H1 (cell line): ENCODE measurements at regions not wholly inside any gene's neighbourhood (a gene's known extent, or its start where the extent isn't known, plus 50 kb on each side); places are given as distances from the start of the nearest gene placed in this dataset.

Experiments used
- CTCF ChIA-PET: fragments of 300-600 bp; sonication (Branson Sonifier 250); formaldehyde crosslinking; loops from one replicate; lab custom pipeline; 2021; ENCODE audit not compliant: partially characterized antibody; lab: Charles Lee
- POLR2A ChIA-PET: fragments of 300-600 bp; sonication (Branson Sonifier 250); formaldehyde crosslinking; loops from one replicate; lab custom pipeline; 2021; ENCODE audit warnings: inconsistent platforms; ENCODE audit not compliant: partially characterized antibody; lab: Charles Lee
- DNase-seq, 2 experiments: peaks; one replicate each; pipeline versions ENCODE4 v3.0.0 to v3.0.0-alpha.2; 2010 to 2022; ENCODE audit warnings: low spot score in 2 of 2, low read depth in 1 of 2, mixed read lengths in 1 of 2
- FAIRE-seq: peaks from 2 replicates; lab custom pipeline; 2011; peaks lifted over from hg19 to GRCh38; lab: Jason Lieb, UNC
- H2AFZ ChIP-seq: 2 replicates; pipeline ENCODE4 v1.8.1; 2012; ENCODE audit warnings: low read length, inconsistent platforms
- H2AK5ac ChIP-seq: 2 replicates; pipeline ENCODE4 v1.6.1; 2013; ENCODE audit warnings: low read depth, low read length
- H2BK120ac ChIP-seq: replicated peaks from 2 replicates; pipeline ENCODE3; 2013; ENCODE audit warnings: low read depth, low read length, inconsistent platforms
- H2BK12ac ChIP-seq: 2 replicates; pipeline ENCODE4 v1.6.1; 2013; ENCODE audit warnings: low read depth, low read length
- H2BK15ac ChIP-seq: 2 replicates; pipeline ENCODE4 v1.6.1; 2013; ENCODE audit warnings: low read length
- H2BK20ac ChIP-seq: 2 replicates; pipeline ENCODE4 v1.6.1; 2013; ENCODE audit warnings: low read length
- H2BK5ac ChIP-seq: 2 replicates; pipeline ENCODE4 v1.6.1; 2013; ENCODE audit warnings: low read depth, low read length
- H3K14ac ChIP-seq: 2 replicates; pipeline ENCODE4 v1.6.1; 2013; ENCODE audit warnings: inconsistent platforms; ENCODE audit not compliant: insufficient read length
- H3K18ac ChIP-seq: 2 replicates; pipeline ENCODE4 v1.6.1; 2013; ENCODE audit warnings: low read length; ENCODE audit errors: extremely low read depth
- H3K23ac ChIP-seq: 2 replicates; pipeline ENCODE4 v1.6.1; 2013; ENCODE audit warnings: inconsistent platforms; ENCODE audit not compliant: insufficient read length
- H3K23me2 ChIP-seq: 2 replicates; pipeline ENCODE4 v1.6.1; 2013; ENCODE audit warnings: low read depth, low read length
- H3K27ac ChIP-seq: 2 replicates; pipeline ENCODE4 v1.6.1; 2011; ENCODE audit warnings: low read depth, low read length, inconsistent platforms
- H3K27me3 ChIP-seq, 4 experiments: replicated peaks in 1 of 4; 1 replicate in 1 of 4; 2 replicates in 3 of 4; pipeline versions ENCODE4 v1.6.1 to v1.8.1; 2011 to 2013; ENCODE audit warnings: low read length in 3 of 4, mild to moderate bottlenecking in 3 of 4, inconsistent platforms in 2 of 4, mixed read lengths in 2 of 4, moderate library complexity in 1 of 4; ENCODE audit not compliant: control insufficient read depth in 3 of 4, insufficient read depth in 3 of 4; ENCODE audit errors: extremely low read depth in 1 of 4
- H3K36me3 ChIP-seq, 4 experiments: 2 replicates each; pipeline versions ENCODE4 v1.6.1 to v1.8.1; 2011 to 2013; ENCODE audit warnings: mild to moderate bottlenecking in 4 of 4, low read length in 3 of 4, moderate library complexity in 2 of 4, control low read depth in 1 of 4, inconsistent platforms in 1 of 4; ENCODE audit not compliant: insufficient read depth in 4 of 4, control insufficient read depth in 2 of 4
- H3K4ac ChIP-seq: replicated peaks from 2 replicates; pipeline ENCODE3; 2013; ENCODE audit warnings: low read length, low read depth, mixed read lengths, inconsistent platforms; ENCODE audit not compliant: insufficient read length
- H3K4me1 ChIP-seq, 4 experiments: replicated peaks in 1 of 4; 1 replicate in 1 of 4; 2 replicates in 3 of 4; pipeline versions ENCODE4 v1.6.1 to v1.8.1; 2011 to 2013; ENCODE audit warnings: low read length in 3 of 4, inconsistent platforms in 2 of 4, mixed read lengths in 1 of 4; ENCODE audit not compliant: insufficient read depth in 4 of 4, control insufficient read depth in 3 of 4
- H3K4me2 ChIP-seq, 2 experiments: 2 replicates each; pipeline versions ENCODE4 v1.6.1 to v1.8.1; 2011 to 2013; ENCODE audit warnings: low read depth in 2 of 2, low read length in 2 of 2, control low read depth in 1 of 2, inconsistent platforms in 1 of 2, mild to moderate bottlenecking in 1 of 2; ENCODE audit not compliant: insufficient read depth in 1 of 2
- H3K4me3 ChIP-seq, 4 experiments: fragments of 200-600, 300-600 bp in 1 of 4; sonication (generic), shearing (Covaris generic), sonication (Bioruptor Twin) in 1 of 4; 2 replicates each; pipeline versions ENCODE4 v1.5.1 to v1.8.1; 2011 to 2016; ENCODE audit warnings: low read length in 4 of 4, low read depth in 3 of 4, control low read depth in 2 of 4, inconsistent platforms in 2 of 4, mild to moderate bottlenecking in 2 of 4, mixed read lengths in 1 of 4, moderate library complexity in 1 of 4; ENCODE audit not compliant: insufficient read depth in 2 of 4; ENCODE audit errors: extremely low read depth in 1 of 4
- H3K56ac ChIP-seq: replicated peaks from 2 replicates; pipeline ENCODE3; 2013; ENCODE audit warnings: low read depth, mild to moderate bottlenecking, mixed read lengths, low read length, inconsistent platforms; ENCODE audit not compliant: insufficient read length
- H3K79me1 ChIP-seq: 2 replicates; pipeline ENCODE4 v1.6.1; 2013; ENCODE audit warnings: low read depth, low read length, control low read depth
- H3K79me2 ChIP-seq, 2 experiments: 2 replicates each; pipeline versions ENCODE4 v1.6.1 to v1.8.1; 2012 to 2013; ENCODE audit warnings: low read length in 2 of 2, mild to moderate bottlenecking in 2 of 2, inconsistent platforms in 1 of 2; ENCODE audit not compliant: insufficient read depth in 2 of 2, control insufficient read depth in 1 of 2
- H3K9ac ChIP-seq, 4 experiments: replicated peaks in 1 of 4; 1 replicate in 1 of 4; 2 replicates in 3 of 4; pipeline versions ENCODE4 v1.6.1 to v1.8.1; 2011 to 2013; ENCODE audit warnings: low read depth in 3 of 4, low read length in 3 of 4, control low read depth in 2 of 4, mild to moderate bottlenecking in 2 of 4, moderate library complexity in 2 of 4, inconsistent platforms in 1 of 4; ENCODE audit errors: extremely low read depth in 1 of 4
- H3K9me3 ChIP-seq, 2 experiments: 2 replicates each; pipeline versions ENCODE4 v1.6.1 to v1.8.1; 2012 to 2013; ENCODE audit warnings: mild to moderate bottlenecking in 2 of 2, moderate library complexity in 2 of 2, control low read depth in 1 of 2, inconsistent platforms in 1 of 2, low read depth in 1 of 2, low read length in 1 of 2, mixed read lengths in 1 of 2; ENCODE audit not compliant: insufficient read depth in 2 of 2
- H4K20me1 ChIP-seq, 2 experiments: replicated peaks in 1 of 2; 2 replicates each; pipeline versions ENCODE3 to v1.8.1; 2011 to 2013; ENCODE audit warnings: inconsistent platforms in 2 of 2, low read length in 2 of 2, mild to moderate bottlenecking in 1 of 2; ENCODE audit not compliant: insufficient read depth in 2 of 2, control insufficient read depth in 1 of 2
- H4K5ac ChIP-seq: 2 replicates; pipeline ENCODE4 v1.6.1; 2013; ENCODE audit warnings: low read length, low read depth, mixed read lengths, inconsistent platforms; ENCODE audit not compliant: insufficient read length
- H4K8ac ChIP-seq: 2 replicates; pipeline ENCODE4 v1.8.0; 2013; ENCODE audit warnings: mild to moderate bottlenecking, moderate library complexity, low read length, inconsistent platforms; ENCODE audit not compliant: insufficient read depth; ENCODE audit errors: extremely low read depth
- H4K91ac ChIP-seq: replicated peaks from 2 replicates; pipeline ENCODE3; 2013; ENCODE audit warnings: low read length, mixed read lengths, inconsistent platforms; ENCODE audit not compliant: insufficient read length
- BRCA1 ChIP-seq: IDR thresholded peaks from 2 replicates; pipeline ENCODE4 v1.6.1; 2012; ENCODE audit warnings: low read depth, low read length, improper control_type of control experiment
- KDM5A ChIP-seq: fragments of 200-600 bp; IDR thresholded peaks from 2 replicates; pipeline ENCODE4 v1.7.1; 2012; ENCODE audit warnings: mild to moderate bottlenecking, low read length, inconsistent platforms, mixed read lengths
- MAFK ChIP-seq: IDR thresholded peaks from 2 replicates; pipeline ENCODE4 v1.6.1; 2012; ENCODE audit warnings: low read depth, mild to moderate bottlenecking, improper control_type of control experiment, low read length
- SP4 ChIP-seq: IDR thresholded peaks from 2 replicates; pipeline ENCODE4 v1.6.1; 2012; ENCODE audit warnings: low read length, inconsistent platforms
- TAF7 ChIP-seq: optimal IDR thresholded peaks from 2 replicates; pipeline ENCODE3; 2011; ENCODE audit warnings: low read depth, mild to moderate bottlenecking, inconsistent platforms, low read length, moderate library complexity, borderline replicate concordance
- TBP ChIP-seq: IDR thresholded peaks from 2 replicates; pipeline ENCODE4 v1.6.1; 2011; ENCODE audit warnings: low read depth, low read length, improper control_type of control experiment
- WGBS, 2 experiments: shearing (Covaris generic) in 1 of 2; methylation state at CpG; one replicate each; pipeline versions ENCODE4 v1.1.6 to v1.1.7; 2013 to 2015; ENCODE audit warnings: low lambda C conversion rate in 2 of 2, mixed read lengths in 2 of 2, inconsistent platforms in 1 of 2, low coverage in 1 of 2, missing lambda C conversion rate in 1 of 2; ENCODE audit not compliant: insufficient replicate concordance in 2 of 2, insufficient coverage in 1 of 2, insufficient read length in 1 of 2; ENCODE audit errors: extremely low coverage in 1 of 2, missing lambda C conversion rate in 1 of 2; 5-methylcytosine and 5-hydroxymethylcytosine counted together

DNA sequence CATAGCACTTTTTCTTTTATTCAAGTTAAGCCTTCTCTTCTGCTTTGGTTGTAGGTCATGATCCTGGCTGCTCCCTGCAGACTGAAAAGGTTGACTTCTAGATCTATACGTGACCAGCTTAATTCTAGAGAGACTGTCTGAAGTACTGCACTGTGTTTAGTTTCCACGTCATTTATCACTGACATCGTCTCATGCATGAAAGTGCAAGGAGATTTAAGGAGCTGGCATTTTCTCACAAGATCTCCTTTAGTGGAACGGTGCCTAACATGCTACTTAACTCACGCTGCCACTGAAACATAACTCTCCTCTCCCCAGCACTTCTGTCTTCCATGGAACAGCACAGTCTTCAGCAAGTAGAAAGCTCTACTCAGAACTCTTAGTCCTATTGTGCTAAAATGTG is 583.0 kb upstream of the KLHL29 start:
- Histone ChIP-seq H3K79me1 (no peaks in the 10 kb centered on the region), H4K5ac (no peak overlapping the region), H3K27ac (no peak overlapping the region), H3K9me3 (peaks cover 21 to 23% of the 10 kb centered on the region in 2 experiments; a peak in 3 of 4 replicates), H3K79me2 (no peaks in the 10 kb centered on the region), H3K4me3 (no peak overlapping the region), H3K4me1 (peaks cover 0 to 7% (median 5%) of the 10 kb centered on the region in 4 experiments; a peak in 6 of 7 replicates), H3K9ac (no peak overlapping the region), H4K91ac (no peak overlapping the region), H3K23ac (no peak overlapping the region), H3K36me3 (no peaks in the 10 kb centered on the region; a peak in 1 of 8 replicates), H3K4ac (no peak overlapping the region), H3K4me2 (no peak overlapping the region), H2BK120ac (peak overlapping the region; percentile 38), H2AK5ac (no peak overlapping the region), H4K20me1 (no peaks in the 10 kb centered on the region), H2BK20ac (no peak overlapping the region), H3K27me3 (no peaks in the 10 kb centered on the region), H2BK12ac (no peak overlapping the region; the same call in 1 of the 2 replicates), H3K23me2 (no peaks in the 10 kb centered on the region), H4K8ac (no peak overlapping the region), H3K14ac (no peak overlapping the region), H2AFZ (no peak overlapping the region), H3K18ac (no peak overlapping the region), H2BK15ac (no peak overlapping the region), H2BK5ac (no peak overlapping the region), H3K56ac (no peak overlapping the region)
- CTCF ChIA-PET: interaction anchor here (1.1 kb wide), 1 partner anchor 271 kb away, joined by 3 read pairs; no protein-coding TSS in a partner anchor
- POLR2A ChIA-PET: no interaction called here
- WGBS, 2 experiments: 91% methylated on average over 5 of the region's 5 CpGs; no CpG with 5 or more reads in 1 of the 2 experiments
- FAIRE-seq (no peak), DNase-seq (no peak)
- TF ChIP-seq KDM5A: no peak
- TF ChIP-seq SP4: no peak
- TF ChIP-seq TAF7: no peak
- TF ChIP-seq MAFK: no peak
- TF ChIP-seq BRCA1: no peak
- no peak for TF ChIP-seq TBP
